ENCODE measurements at regions not wholly inside any gene's neighbourhood (a gene's known extent, or its start where the extent isn't known, plus 50 kb on each side); places are given as distances from the start of the nearest gene placed in this dataset.

- FAIRE-seq = peak; percentile 17
These were observed 238.0 kb upstream of the EOMES start for GRCh38 chr3:27960133-27960532.

- FAIRE-seq = no peak
These were observed 241.4 kb upstream of the EOMES start for GRCh38 chr3:27963519-27963918.

GRCh38 chr3:27971600-27971999 lies 249.5 kb upstream of the EOMES start:
- no peak for FAIRE-seq

- FAIRE-seq = no peak
These were observed 254.8 kb upstream of the EOMES start for GRCh38 chr3:27976933-27977332.

GRCh38 chr3:27978440-27978839 lies 256.3 kb upstream of the EOMES start:
- no peak for FAIRE-seq

- no peak for FAIRE-seq
These were observed 255.9 kb upstream of the CMC1 start for GRCh38 chr3:27985369-27986035.

DNA sequence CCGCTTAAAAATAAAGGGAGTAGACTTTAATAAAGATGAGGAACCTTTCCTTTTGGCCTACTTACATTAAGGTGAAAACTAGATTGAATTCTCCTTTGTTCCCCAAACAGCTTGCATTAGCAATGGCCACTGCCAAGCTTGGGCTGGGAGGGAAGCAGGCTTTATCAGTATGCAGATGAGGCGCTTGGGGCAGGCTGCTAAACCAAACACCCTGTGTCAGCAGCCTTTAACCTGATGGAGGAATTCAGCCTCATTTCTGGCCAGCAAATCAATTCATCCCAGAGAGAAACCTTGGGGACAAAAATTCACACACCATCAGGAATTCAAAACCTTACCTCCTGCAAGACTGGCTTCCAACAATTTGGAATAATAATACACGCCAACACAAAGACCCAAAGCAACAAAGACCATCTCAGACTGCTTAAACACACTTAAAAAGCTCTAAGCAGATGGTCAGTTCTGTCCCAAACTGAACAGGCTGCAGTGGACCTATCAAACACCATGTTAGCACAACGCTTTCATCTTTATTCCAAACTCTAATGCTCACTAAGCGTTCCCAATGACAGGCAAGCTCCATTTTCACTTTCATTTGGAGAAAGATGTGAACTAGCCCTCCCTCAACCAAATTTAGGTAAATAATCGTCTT lies 255.1 kb upstream of the CMC1 start:
- no peak for FAIRE-seq

GRCh38 chr3:27990324-27990723 lies 251.1 kb upstream of the CMC1 start:
- no peak for FAIRE-seq

GRCh38 chr3:27990837-27991236 lies 250.6 kb upstream of the CMC1 start:
- FAIRE-seq = no peak

DNA sequence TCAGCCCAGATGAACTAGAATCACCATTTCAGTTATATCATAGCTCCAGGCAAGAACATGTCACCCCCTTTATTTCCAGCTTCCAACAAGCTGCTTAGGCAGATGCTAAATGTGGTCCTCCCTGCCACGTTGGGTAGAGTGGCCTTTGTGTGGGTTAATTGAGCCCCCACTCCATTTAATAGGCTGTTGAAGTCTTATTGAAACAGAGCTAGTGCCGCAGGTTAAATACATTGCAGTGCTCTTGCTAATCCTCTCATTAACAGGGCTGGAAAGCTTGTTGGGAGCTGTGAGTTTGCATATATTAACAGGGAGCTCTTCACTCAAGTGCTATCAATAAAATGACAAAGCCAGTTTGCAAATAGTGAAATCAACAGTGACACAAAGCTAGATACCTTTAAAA lies 248.4 kb upstream of the CMC1 start:
- no peak for FAIRE-seq

- FAIRE-seq = no peak
These were observed 240.8 kb upstream of the CMC1 start for GRCh38 chr3:28000608-28001007.

- FAIRE-seq = no peak
These were observed 233.2 kb upstream of the CMC1 start for GRCh38 chr3:28008235-28008634.

DNA sequence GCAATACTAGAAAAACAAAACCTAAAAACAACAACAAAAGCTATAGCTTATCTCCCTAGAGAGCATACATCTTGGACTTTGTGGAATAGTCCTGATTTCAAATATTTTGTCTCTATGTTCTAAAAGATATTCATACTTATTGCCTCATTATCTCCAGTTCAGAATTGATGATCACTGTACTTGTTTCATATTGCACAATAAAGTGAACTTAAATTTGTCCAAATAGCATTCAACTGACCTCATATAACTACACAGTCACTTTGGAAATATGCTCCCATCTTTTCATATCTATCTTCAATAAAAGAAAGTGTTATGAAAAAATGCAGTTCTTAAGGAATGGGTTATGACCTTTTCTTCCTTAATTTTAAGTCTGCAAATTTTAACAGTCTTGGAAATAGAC lies 228.6 kb upstream of the CMC1 start:
- no peak for FAIRE-seq

DNA sequence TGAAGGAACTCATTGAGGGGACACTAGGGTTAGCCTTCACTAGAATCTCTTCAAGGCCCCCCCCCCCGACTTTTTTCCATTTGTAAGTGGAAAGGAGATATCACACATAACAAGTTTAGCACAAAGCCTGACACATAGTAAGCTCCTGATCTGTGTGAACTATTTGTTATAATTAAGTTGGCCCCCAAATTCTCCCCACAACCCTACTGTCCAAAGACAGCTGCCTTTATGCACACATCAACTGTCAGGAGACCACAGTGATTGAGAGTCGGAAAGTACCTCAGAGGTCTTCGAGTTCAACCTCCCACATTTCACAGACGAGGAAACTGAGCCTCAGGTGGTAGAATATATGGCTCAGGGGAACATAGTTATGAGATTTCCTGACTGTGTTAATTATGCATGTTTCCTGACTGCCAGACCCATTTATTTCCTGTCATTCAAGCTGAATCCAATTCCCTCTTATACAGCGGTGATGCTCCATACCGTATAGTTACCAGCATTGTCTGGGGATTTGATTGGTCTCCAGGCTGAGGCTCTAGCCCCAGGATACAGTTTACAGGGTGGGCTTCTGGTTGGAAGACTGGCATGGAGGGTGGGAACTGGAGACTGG lies 227.4 kb upstream of the CMC1 start:
- no peak for FAIRE-seq

GRCh38 chr3:28018925-28019718 lies 222.3 kb upstream of the CMC1 start:
- FAIRE-seq = no peak

GRCh38 chr3:28019740-28020139 lies 221.7 kb upstream of the CMC1 start:
- FAIRE-seq = no peak

DNA sequence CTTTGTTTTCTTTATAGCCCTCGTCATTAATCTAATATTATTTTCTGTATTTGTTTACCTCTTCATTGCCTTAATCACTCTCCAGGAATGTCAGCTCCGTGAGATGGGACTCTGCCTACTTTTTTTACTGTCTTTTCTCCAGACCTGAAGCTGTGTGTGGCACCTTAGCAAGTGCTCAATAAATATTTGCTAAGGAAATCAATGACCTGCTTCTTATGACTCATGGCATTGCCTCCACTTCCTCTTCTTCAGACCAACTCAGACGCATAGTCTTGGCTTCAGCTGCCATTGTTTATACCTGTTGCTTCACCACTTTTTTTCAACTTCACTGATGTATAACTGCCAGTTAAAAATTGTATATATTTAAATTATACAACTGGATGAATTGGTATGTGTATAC lies 218.5 kb upstream of the CMC1 start:
- FAIRE-seq = no peak

GRCh38 chr3:28028554-28028953 lies 212.9 kb upstream of the CMC1 start:
- no peak for FAIRE-seq

GRCh38 chr3:28033059-28033784 lies 208.2 kb upstream of the CMC1 start:
- FAIRE-seq = no peak

GRCh38 chr3:28036599-28037575 lies 204.5 kb upstream of the CMC1 start:
- no peak for FAIRE-seq

GRCh38 chr3:28039234-28039633 lies 202.2 kb upstream of the CMC1 start:
- FAIRE-seq = no peak

- FAIRE-seq = no peak
These were observed 201.6 kb upstream of the CMC1 start for GRCh38 chr3:28039829-28040228.

All from islet of Langerhans (tissue), 1 donor.